Left ventricle myocardium inferior (tissue), 1 donor: ENCODE measurements at regions not wholly inside any gene's neighbourhood (a gene's known extent, or its start where the extent isn't known, plus 50 kb on each side); places are given as distances from the start of the nearest gene placed in this dataset.

Source experiments
- DNase-seq: peaks from one replicate; pipeline ENCODE4 v3.0.0-alpha.2; 2020
- H3K27ac ChIP-seq: fragments of 200-600 bp; replicated peaks from 2 replicates; pipeline ENCODE4 v1.8.0; 2021
- H3K27me3 ChIP-seq: fragments of 200-600 bp; 2 replicates; pipeline ENCODE4 v1.8.0; 2021; ENCODE audit warnings: low read depth
- H3K36me3 ChIP-seq: fragments of 200-600 bp; 2 replicates; pipeline ENCODE4 v1.8.0; 2021
- H3K4me1 ChIP-seq: fragments of 200-600 bp; 2 replicates; pipeline ENCODE4 v1.8.0; 2021
- H3K4me3 ChIP-seq: fragments of 200-600 bp; 2 replicates; pipeline ENCODE4 v1.8.0; 2021; ENCODE audit warnings: mild to moderate bottlenecking, moderate library complexity
- H3K9me3 ChIP-seq: fragments of 200-600 bp; replicated peaks from 2 replicates; pipeline ENCODE4 v1.8.0; 2021
- intact Hi-C: fragments of 100-400 bp; cut with micrococcal nuclease; formaldehyde crosslinking; loops from one replicate; pipeline ENCODE4 v1.11.0; 2022
- TF ChIP-seq, protein P1 (sequence below): fragments of 200-600 bp; IDR thresholded peaks from 2 replicates; pipeline ENCODE4 v1.8.0; 2021; ENCODE audit warnings: antibody characterized with exemption, mild to moderate bottlenecking, borderline replicate concordance
- donor health status: DM: no; HTN: yes; CAD: no; lungs with severe emphysema.

DNA sequence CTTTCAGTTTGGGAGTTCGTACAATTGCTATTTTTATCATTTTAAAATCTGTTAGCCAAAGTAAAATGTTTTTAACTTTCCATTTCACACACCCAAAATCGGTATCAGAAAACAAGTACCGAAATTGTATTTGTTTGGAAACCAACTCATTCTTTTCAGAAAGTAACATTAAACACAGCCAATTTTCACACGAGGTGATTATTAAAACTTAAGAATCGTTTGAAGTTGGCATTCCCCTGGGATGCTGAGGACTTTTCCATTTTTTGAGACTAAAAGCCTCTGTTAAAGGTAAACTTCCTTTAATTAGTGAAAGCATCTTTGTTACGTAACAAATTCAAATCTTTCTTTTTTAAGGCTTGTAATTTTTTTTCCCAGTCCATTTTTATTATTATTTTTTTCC, 623.0 kb downstream of the VRK1 start:
- intact Hi-C loops, result no loop called here
- Histone ChIP-seq H3K36me3 (no peaks in the 10 kb centered on the region), H3K4me3 (no peak overlapping the region), H3K4me1 (no peaks in the 10 kb centered on the region), H3K9me3 (no peaks in the 10 kb centered on the region), H3K27ac (no peak overlapping the region), H3K27me3 (peaks cover 70% of the 10 kb centered on the region)
- TF ChIP-seq, protein P1, sequence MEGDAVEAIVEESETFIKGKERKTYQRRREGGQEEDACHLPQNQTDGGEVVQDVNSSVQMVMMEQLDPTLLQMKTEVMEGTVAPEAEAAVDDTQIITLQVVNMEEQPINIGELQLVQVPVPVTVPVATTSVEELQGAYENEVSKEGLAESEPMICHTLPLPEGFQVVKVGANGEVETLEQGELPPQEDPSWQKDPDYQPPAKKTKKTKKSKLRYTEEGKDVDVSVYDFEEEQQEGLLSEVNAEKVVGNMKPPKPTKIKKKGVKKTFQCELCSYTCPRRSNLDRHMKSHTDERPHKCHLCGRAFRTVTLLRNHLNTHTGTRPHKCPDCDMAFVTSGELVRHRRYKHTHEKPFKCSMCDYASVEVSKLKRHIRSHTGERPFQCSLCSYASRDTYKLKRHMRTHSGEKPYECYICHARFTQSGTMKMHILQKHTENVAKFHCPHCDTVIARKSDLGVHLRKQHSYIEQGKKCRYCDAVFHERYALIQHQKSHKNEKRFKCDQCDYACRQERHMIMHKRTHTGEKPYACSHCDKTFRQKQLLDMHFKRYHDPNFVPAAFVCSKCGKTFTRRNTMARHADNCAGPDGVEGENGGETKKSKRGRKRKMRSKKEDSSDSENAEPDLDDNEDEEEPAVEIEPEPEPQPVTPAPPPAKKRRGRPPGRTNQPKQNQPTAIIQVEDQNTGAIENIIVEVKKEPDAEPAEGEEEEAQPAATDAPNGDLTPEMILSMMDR, result no peak
- DNase-seq, result no peak

DNA sequence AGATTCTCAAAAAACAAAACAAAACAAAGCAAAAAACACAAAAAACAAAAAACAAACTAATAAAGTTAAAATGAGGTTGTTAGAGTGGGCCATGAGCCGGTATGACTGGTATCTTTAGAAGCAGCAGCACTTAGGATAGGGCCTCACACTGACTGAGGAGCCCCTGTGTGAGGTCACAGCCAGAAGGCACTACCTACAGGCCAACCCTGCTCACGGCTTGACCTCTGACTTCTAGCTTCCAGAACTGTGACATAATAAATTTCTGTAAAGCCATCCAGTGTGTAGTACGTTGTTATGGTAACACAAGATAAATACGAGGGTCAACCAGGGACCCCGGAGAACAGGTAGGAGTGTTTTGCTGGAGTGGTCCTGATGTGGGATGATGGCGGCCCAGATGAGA, 629.6 kb downstream of the VRK1 start:
- Histone ChIP-seq H3K4me1 (no peaks in the 10 kb centered on the region), H3K4me3 (no peak overlapping the region), H3K27me3 (peaks cover 58% of the 10 kb centered on the region), H3K36me3 (no peaks in the 10 kb centered on the region), H3K9me3 (no peaks in the 10 kb centered on the region), H3K27ac (no peak overlapping the region)
- no peak for DNase-seq
- intact Hi-C loops, result no loop called here
- TF ChIP-seq, protein P1, result no peak

DNA sequence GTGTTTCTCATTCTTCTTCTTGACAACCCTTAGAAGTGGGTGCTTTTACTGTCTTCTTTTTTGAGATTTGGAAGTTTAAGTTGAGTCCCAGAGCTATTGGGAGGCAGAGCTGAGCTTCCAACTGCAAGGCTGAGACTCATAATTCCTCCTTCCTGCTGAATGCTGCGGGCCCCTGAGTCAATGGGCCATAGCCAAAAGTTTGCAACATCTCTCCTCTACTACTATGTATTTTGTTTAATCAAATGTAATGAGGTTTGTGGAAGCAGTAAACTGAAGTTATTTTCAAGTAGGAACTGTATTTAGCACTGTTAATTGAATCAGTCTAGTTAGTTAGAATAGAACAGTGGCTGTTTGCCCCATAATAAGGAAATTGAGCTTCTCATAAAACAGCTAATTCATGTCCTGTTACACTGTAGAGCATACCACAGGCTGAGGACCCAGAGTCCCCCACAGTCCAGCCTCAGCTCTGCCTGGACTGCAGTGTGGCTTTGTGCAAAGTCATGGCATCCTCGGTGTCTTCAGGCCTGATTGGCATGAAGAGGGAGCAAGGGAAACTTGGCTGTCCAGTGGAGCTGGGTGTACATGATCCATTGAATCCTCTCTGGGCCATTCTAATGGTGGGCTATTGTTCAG, 631.7 kb downstream of the VRK1 start:
- TF ChIP-seq, protein P1, result no peak
- no peak overlapping the region for H3K4me3 ChIP-seq
- no peak overlapping the region for H3K27ac ChIP-seq
- H3K27me3 ChIP-seq, result peaks cover 53% of the 10 kb centered on the region
- H3K9me3 ChIP-seq, result no peaks in the 10 kb centered on the region
- no peaks in the 10 kb centered on the region for H3K36me3 ChIP-seq
- no peaks in the 10 kb centered on the region for H3K4me1 ChIP-seq
- intact Hi-C loops, result no loop called here
- no peak for DNase-seq

DNA sequence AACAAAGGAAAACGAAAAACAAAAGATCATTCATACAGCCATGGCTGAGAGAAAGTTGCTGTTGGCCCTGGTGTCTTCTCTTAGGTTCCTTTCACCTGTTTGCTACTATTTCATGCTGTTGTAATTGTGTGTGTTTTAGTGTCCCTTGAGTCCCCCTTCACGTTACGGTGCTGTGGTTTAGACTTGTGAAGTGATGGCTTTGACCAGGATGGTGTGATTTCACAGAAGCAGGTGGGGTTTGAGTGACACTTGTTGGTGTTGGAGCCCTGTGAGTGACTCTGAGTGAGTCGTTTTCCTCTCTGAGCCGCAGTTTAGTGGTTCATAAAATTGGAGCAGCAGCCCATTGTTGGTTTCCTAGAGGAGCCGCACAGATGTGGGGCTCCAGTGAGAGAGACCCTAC, 635.4 kb downstream of the VRK1 start:
- TF ChIP-seq, protein P1, result no peak
- H3K27me3 ChIP-seq, result peaks cover 32% of the 10 kb centered on the region
- intact Hi-C loops, result no loop called here

DNA sequence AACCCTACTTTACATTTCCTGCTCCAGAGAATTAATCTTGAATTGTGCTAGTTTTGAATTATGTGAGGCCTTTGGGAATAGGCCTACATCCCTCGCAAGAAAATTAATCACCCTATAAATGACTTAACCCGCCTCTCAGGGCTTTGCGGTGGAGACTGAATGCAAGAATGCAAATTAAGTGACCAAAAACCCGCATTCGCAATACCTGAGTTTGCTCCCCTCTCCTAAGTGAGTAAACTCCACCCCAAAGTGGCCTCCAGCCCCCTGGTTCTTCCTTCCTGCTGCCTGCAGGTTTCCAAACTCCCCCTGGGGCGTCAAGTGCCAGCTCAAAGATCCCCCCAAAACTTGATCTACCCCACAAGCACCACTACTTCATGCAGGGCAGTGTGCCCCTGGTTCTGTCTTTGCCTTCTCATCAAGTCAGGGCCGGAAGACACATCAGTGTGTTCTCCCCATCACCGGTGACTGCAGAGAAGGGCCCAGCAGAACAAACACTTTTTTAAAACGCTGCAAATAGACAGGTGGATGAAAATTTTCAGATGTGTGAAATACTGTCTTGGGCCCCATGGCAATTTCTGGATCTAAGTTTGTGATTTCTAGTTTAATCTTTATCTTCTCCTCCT, 644.7 kb downstream of the VRK1 start:
- Histone ChIP-seq H3K36me3 (no peaks in the 10 kb centered on the region), H3K9me3 (no peaks in the 10 kb centered on the region), H3K4me1 (no peaks in the 10 kb centered on the region), H3K4me3 (no peak overlapping the region), H3K27ac (no peak overlapping the region), H3K27me3 (no peaks in the 10 kb centered on the region)
- TF ChIP-seq, protein P1, result no peak
- DNase-seq, result no peak
- intact Hi-C loops, result no loop called here

More for the DNA sequence above, 635.4 kb downstream of the VRK1 start:
- Histone ChIP-seq H3K4me1 (no peaks in the 10 kb centered on the region), H3K4me3 (no peak overlapping the region), H3K27ac (no peak overlapping the region), H3K9me3 (no peaks in the 10 kb centered on the region), H3K36me3 (no peaks in the 10 kb centered on the region)
- DNase-seq, result no peak
